RWPE2 (cell line): ENCODE measurements at regions not wholly inside any gene's neighbourhood (a gene's known extent, or its start where the extent isn't known, plus 50 kb on each side); places are given as distances from the start of the nearest gene placed in this dataset.

Experiments used
- ATAC-seq: fragments of 200-7000 bp; cut with Tn5 transposase; 3 replicates; pipeline ENCODE4 v1.9.1; 2021; ENCODE audit warnings: low read depth
- DNase-seq: peaks from one replicate; pipeline ENCODE4 v3.0.0-alpha.2; 2020; ENCODE audit warnings: low spot score
- H3K27ac ChIP-seq: fragments of 450-650 bp; 2 replicates; pipeline ENCODE4 v1.5.1; 2017; ENCODE audit warnings: mild to moderate bottlenecking; ENCODE audit not compliant: poor library complexity, severe bottlenecking
- H3K27me3 ChIP-seq: fragments of 250-450 bp; sonication (Bioruptor Pico); 2 replicates; pipeline ENCODE4 v1.5.1; 2021; ENCODE audit warnings: mild to moderate bottlenecking, moderate library complexity; ENCODE audit not compliant: insufficient read depth, poor library complexity, severe bottlenecking
- H3K36me3 ChIP-seq: fragments of 250-450 bp; sonication (Bioruptor Pico); 2 replicates; pipeline ENCODE4 v1.5.1; 2020; ENCODE audit warnings: low read depth, mild to moderate bottlenecking, moderate library complexity
- H3K4me1 ChIP-seq: fragments of 250-450 bp; sonication (Bioruptor Pico); 2 replicates; pipeline ENCODE4 v1.5.1; 2021; ENCODE audit warnings: mild to moderate bottlenecking, moderate library complexity; ENCODE audit not compliant: insufficient read depth, poor library complexity, severe bottlenecking
- H3K4me3 ChIP-seq: fragments of 250-450 bp; sonication (Bioruptor Pico); 2 replicates; pipeline ENCODE4 v1.5.1; 2021; ENCODE audit warnings: mild to moderate bottlenecking, moderate library complexity; ENCODE audit not compliant: severe bottlenecking
- H3K9me3 ChIP-seq: fragments of 250-450 bp; sonication (Bioruptor Pico); 2 replicates; pipeline ENCODE4 v1.5.1; 2021; ENCODE audit warnings: mild to moderate bottlenecking, moderate library complexity; ENCODE audit not compliant: severe bottlenecking
- CTCF ChIP-seq: fragments of 450-650 bp; IDR thresholded peaks from one replicate; pipeline ENCODE4 v1.5.1; 2017; ENCODE audit warnings: mild to moderate bottlenecking, moderate library complexity; ENCODE audit not compliant: poor library complexity, severe bottlenecking

- peaks cover 13% of the 10 kb centered on the region for H3K27me3 ChIP-seq
- no peaks in the 10 kb centered on the region for H3K9me3 ChIP-seq
- H3K4me3 ChIP-seq: no peak overlapping the region
- TF ChIP-seq CTCF: no peak
- H3K36me3 ChIP-seq: no peaks in the 10 kb centered on the region
- ATAC-seq (no peak), DNase-seq (no peak)
- no peaks in the 10 kb centered on the region for H3K4me1 ChIP-seq
- no peak overlapping the region for H3K27ac ChIP-seq
Observed at GRCh38 chr5:114204923-114205322, 156.9 kb upstream of the KCNN2 start.

GRCh38 chr5:114206640-114207039 is 155.2 kb upstream of the KCNN2 start:
- Histone ChIP-seq H3K27ac (no peak overlapping the region), H3K9me3 (no peaks in the 10 kb centered on the region), H3K4me1 (no peaks in the 10 kb centered on the region), H3K27me3 (peaks cover 13% of the 10 kb centered on the region), H3K4me3 (no peak overlapping the region), H3K36me3 (no peaks in the 10 kb centered on the region)
- DNase-seq: no peak
- no peak for ATAC-seq
- no peak for TF ChIP-seq CTCF

GRCh38 chr5:114207615-114208014 is 154.3 kb upstream of the KCNN2 start:
- ATAC-seq: no peak
- H3K4me3 ChIP-seq: no peak overlapping the region
- no peak overlapping the region for H3K27ac ChIP-seq
- no peaks in the 10 kb centered on the region for H3K36me3 ChIP-seq
- DNase-seq: no peak
- no peaks in the 10 kb centered on the region for H3K4me1 ChIP-seq
- H3K27me3 ChIP-seq: peaks cover 13% of the 10 kb centered on the region
- no peak for TF ChIP-seq CTCF
- no peaks in the 10 kb centered on the region for H3K9me3 ChIP-seq

- Histone ChIP-seq H3K4me1 (no peaks in the 10 kb centered on the region), H3K36me3 (no peaks in the 10 kb centered on the region), H3K4me3 (no peak overlapping the region), H3K9me3 (no peaks in the 10 kb centered on the region), H3K27ac (no peak overlapping the region), H3K27me3 (peaks cover 13% of the 10 kb centered on the region)
- no peak for ATAC-seq
- no peak for TF ChIP-seq CTCF
- DNase-seq: no peak
Observed at GRCh38 chr5:114208120-114208519, 153.8 kb upstream of the KCNN2 start.

GRCh38 chr5:114208588-114208987 is 153.3 kb upstream of the KCNN2 start:
- no peak overlapping the region for H3K27ac ChIP-seq
- H3K4me3 ChIP-seq: no peak overlapping the region
- no peak for TF ChIP-seq CTCF
- H3K27me3 ChIP-seq: peaks cover 13% of the 10 kb centered on the region
- H3K4me1 ChIP-seq: no peaks in the 10 kb centered on the region
- ATAC-seq (no peak), DNase-seq (no peak)
- no peaks in the 10 kb centered on the region for H3K36me3 ChIP-seq
- H3K9me3 ChIP-seq: no peaks in the 10 kb centered on the region
